ENCODE measurements at regions not wholly inside any gene's neighbourhood (a gene's known extent, or its start where the extent isn't known, plus 50 kb on each side); places are given as distances from the start of the nearest gene placed in this dataset.
"Not testable (repeated sequence)": the region's sequence is repeated elsewhere in the genome, so short reads cannot be mapped to it uniquely, and the experiment has no call there.

- Histone ChIP-seq H2AFZ (ENCODE audit: low read depth, low read length) (no peak overlapping the region), H3K9me3 (ENCODE audit: insufficient read depth, low read length) (no peaks in the 10 kb centered on the region), H3K4me1 (ENCODE audit: low read length) (no peaks in the 10 kb centered on the region), H3K79me2 (ENCODE audit: low read length) (no peaks in the 10 kb centered on the region), H3K4me3 (ENCODE audit: low read length) (no peak overlapping the region), H4K20me1 (ENCODE audit: insufficient read depth, low read length) (no peaks in the 10 kb centered on the region), H3K27ac (ENCODE audit: low read length) (no peak overlapping the region), H3K9ac (ENCODE audit: low read length) (no peak overlapping the region), H3K27me3 (ENCODE audit: low read depth, low read length) (peaks cover 2% of the 10 kb centered on the region; the same call in 1 of the 2 replicates), H3K36me3 (replicated peaks; ENCODE audit: low read depth, low read length) (no peaks in the 10 kb centered on the region), H3K4me2 (ENCODE audit: low read length) (no peak overlapping the region)
- TF ChIP-seq EZH2phosphoT487 (IDR thresholded peaks at IDR 0.05; ENCODE audit: low read depth) (no peak), CTCF (IDR thresholded peaks at IDR 0.05; ENCODE audit: low read depth, low read length) (no peak)
Observed at GRCh38 chr16:13478991-13479390, 441.0 kb upstream of the ERCC4 start.

GRCh38 chr16:13479549-13479948 lies 440.4 kb upstream of the ERCC4 start:
- Histone ChIP-seq H3K36me3 (replicated peaks; ENCODE audit: low read depth, low read length) (no peaks in the 10 kb centered on the region), H3K9me3 (ENCODE audit: insufficient read depth, low read length) (no peaks in the 10 kb centered on the region), H3K27ac (ENCODE audit: low read length) (no peak overlapping the region), H3K27me3 (ENCODE audit: low read depth, low read length) (peaks cover 2% of the 10 kb centered on the region; the same call in 1 of the 2 replicates), H2AFZ (ENCODE audit: low read depth, low read length) (no peak overlapping the region), H3K4me2 (ENCODE audit: low read length) (no peak overlapping the region), H4K20me1 (ENCODE audit: insufficient read depth, low read length) (no peaks in the 10 kb centered on the region), H3K4me1 (ENCODE audit: low read length) (no peaks in the 10 kb centered on the region), H3K9ac (ENCODE audit: low read length) (no peak overlapping the region), H3K79me2 (ENCODE audit: low read length) (no peaks in the 10 kb centered on the region), H3K4me3 (ENCODE audit: low read length) (no peak overlapping the region)
- no peak for TF ChIP-seq EZH2phosphoT487 (IDR thresholded peaks at IDR 0.05; ENCODE audit: low read depth)
- TF ChIP-seq CTCF (IDR thresholded peaks at IDR 0.05; ENCODE audit: low read depth, low read length): no peak

- Histone ChIP-seq H3K27ac (ENCODE audit: low read length) (no peak overlapping the region), H3K79me2 (ENCODE audit: low read length) (no peaks in the 10 kb centered on the region), H3K9me3 (ENCODE audit: insufficient read depth, low read length) (no peaks in the 10 kb centered on the region), H4K20me1 (ENCODE audit: insufficient read depth, low read length) (no peaks in the 10 kb centered on the region), H3K36me3 (replicated peaks; ENCODE audit: low read depth, low read length) (no peaks in the 10 kb centered on the region), H3K4me1 (ENCODE audit: low read length) (no peaks in the 10 kb centered on the region), H2AFZ (ENCODE audit: low read depth, low read length) (no peak overlapping the region), H3K4me2 (ENCODE audit: low read length) (no peak overlapping the region), H3K4me3 (ENCODE audit: low read length) (no peak overlapping the region), H3K27me3 (ENCODE audit: low read depth, low read length) (no peaks in the 10 kb centered on the region), H3K9ac (ENCODE audit: low read length) (no peak overlapping the region)
- no peak for TF ChIP-seq EZH2phosphoT487 (IDR thresholded peaks at IDR 0.05; ENCODE audit: low read depth)
- no peak for TF ChIP-seq CTCF (IDR thresholded peaks at IDR 0.05; ENCODE audit: low read depth, low read length)
Observed at GRCh38 chr16:13480801-13481200, 439.2 kb upstream of the ERCC4 start.

DNA sequence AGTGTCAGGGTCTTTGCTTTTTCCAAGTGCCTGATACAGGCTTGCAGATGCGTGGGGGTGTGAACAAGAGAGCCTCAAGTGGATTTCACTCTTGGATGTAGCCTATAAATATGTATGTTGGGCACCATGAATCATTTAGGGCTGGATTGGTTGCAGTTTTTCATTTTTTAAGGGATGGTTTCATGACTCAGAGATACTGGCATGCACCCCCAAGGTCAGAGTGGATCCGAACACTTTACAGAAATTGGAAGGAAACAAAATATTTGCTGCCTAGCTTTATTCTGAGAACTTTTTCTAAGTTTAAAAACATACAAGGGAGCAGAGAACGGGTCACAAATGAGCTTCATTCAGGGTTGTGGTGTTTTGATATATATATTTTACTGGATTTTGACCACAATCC lies 436.8 kb upstream of the ERCC4 start:
- H3K27me3 ChIP-seq (ENCODE audit: low read depth, low read length): peaks cover 3% of the 10 kb centered on the region; the same call in 1 of the 2 replicates
- H3K4me2 ChIP-seq (ENCODE audit: low read length): no peak overlapping the region
- no peaks in the 10 kb centered on the region for H3K4me1 ChIP-seq (ENCODE audit: low read length)
- H3K9ac ChIP-seq (ENCODE audit: low read length): no peak overlapping the region
- no peaks in the 10 kb centered on the region for H3K36me3 ChIP-seq (replicated peaks; ENCODE audit: low read depth, low read length)
- no peaks in the 10 kb centered on the region for H4K20me1 ChIP-seq (ENCODE audit: insufficient read depth, low read length)
- TF ChIP-seq EZH2phosphoT487 (IDR thresholded peaks at IDR 0.05; ENCODE audit: low read depth) (no peak), CTCF (IDR thresholded peaks at IDR 0.05; ENCODE audit: low read depth, low read length) (no peak)
- H3K9me3 ChIP-seq (ENCODE audit: insufficient read depth, low read length): no peaks in the 10 kb centered on the region
- no peak overlapping the region for H3K27ac ChIP-seq (ENCODE audit: low read length)
- H3K4me3 ChIP-seq (ENCODE audit: low read length): no peak overlapping the region
- H3K79me2 ChIP-seq (ENCODE audit: low read length): no peaks in the 10 kb centered on the region
- H2AFZ ChIP-seq (ENCODE audit: low read depth, low read length): no peak overlapping the region

- H2AFZ ChIP-seq (ENCODE audit: low read depth, low read length); H3K9ac ChIP-seq (ENCODE audit: low read length); H3K27me3 ChIP-seq (ENCODE audit: low read depth, low read length): not testable (repeated sequence)
Observed at GRCh38 chr16:13489416-13489815, 430.5 kb upstream of the ERCC4 start.

More at GRCh38 chr16:13489416-13489815, 430.5 kb upstream of the ERCC4 start:
- H3K4me3 ChIP-seq (ENCODE audit: low read length); H3K79me2 ChIP-seq (ENCODE audit: low read length); H3K27ac ChIP-seq (ENCODE audit: low read length); H4K20me1 ChIP-seq (ENCODE audit: insufficient read depth, low read length); H3K9me3 ChIP-seq (ENCODE audit: insufficient read depth, low read length); H3K4me1 ChIP-seq (ENCODE audit: low read length); H3K36me3 ChIP-seq (replicated peaks; ENCODE audit: low read depth, low read length); H3K4me2 ChIP-seq (ENCODE audit: low read length): not testable (repeated sequence)

All from OCI-LY3 (cell line).